SK-N-SH (cell line): ENCODE measurements at regions not wholly inside any gene's neighbourhood (a gene's known extent, or its start where the extent isn't known, plus 50 kb on each side); places are given as distances from the start of the nearest gene placed in this dataset.

Source experiments
- CTCF ChIA-PET: fragments of 300-600, 350-600 bp; formaldehyde crosslinking; extraction: SDS; loops from one replicate; lab custom pipeline; 2021; lab: Yijun Ruan, JAX
- POLR2A ChIA-PET: fragments of 350-600 bp; sonication (Branson Sonifier 250); formaldehyde crosslinking; extraction: SDS; loops from one replicate; lab custom pipeline; 2020; ENCODE audit warnings: antibody characterized with exemption, inconsistent platforms; lab: Yijun Ruan, JAX
- DNase-seq: peaks from one replicate; pipeline ENCODE4 v3.0.0; 2012
- H2AFZ ChIP-seq: fragments of 200-600 bp; sonication (generic); 2 replicates; pipeline ENCODE4 v1.8.1; 2016; ENCODE audit warnings: antibody characterized with exemption, mild to moderate bottlenecking, low read depth
- H3F3A ChIP-seq: fragments of 200-600 bp; sonication (generic); replicated peaks from 2 replicates; pipeline ENCODE3; 2016; ENCODE audit warnings: antibody characterized with exemption, mild to moderate bottlenecking; ENCODE audit not compliant: insufficient read depth
- H3K27ac ChIP-seq, 2 experiments: fragments of 200-500 bp in 1 of 2; fragments of 200-600 bp in 1 of 2; sonication (Bioruptor generic) in 1 of 2; sonication (generic), shearing (Covaris generic) in 1 of 2; 2 replicates each; pipeline versions ENCODE4 v1.5.1 to v1.6.1; 2014 to 2016; ENCODE audit warnings: low read depth in 2 of 2, inconsistent platforms in 1 of 2, low read length in 1 of 2, mild to moderate bottlenecking in 1 of 2, mixed read lengths in 1 of 2
- H3K27me3 ChIP-seq: fragments of 200-600 bp; sonication (generic), shearing (Covaris generic); 2 replicates; pipeline ENCODE4 v1.6.1; 2016; ENCODE audit warnings: mixed run types; ENCODE audit not compliant: insufficient read depth
- H3K36me3 ChIP-seq, 2 experiments: fragments of 200-500 bp in 1 of 2; fragments of 200-600 bp in 1 of 2; sonication (Bioruptor generic) in 1 of 2; sonication (generic) in 1 of 2; replicated peaks in 1 of 2; 2 replicates each; pipeline versions ENCODE3 to v1.5.1; 2014 to 2016; ENCODE audit warnings: low read length in 1 of 2, mild to moderate bottlenecking in 1 of 2; ENCODE audit not compliant: insufficient read depth in 2 of 2, control insufficient read depth in 1 of 2
- H3K4me1 ChIP-seq, 2 experiments: fragments of 200-500 bp in 1 of 2; fragments of 200-600 bp in 1 of 2; sonication (Bioruptor generic) in 1 of 2; sonication (generic), shearing (Covaris generic) in 1 of 2; 2 replicates each; pipeline versions ENCODE4 v1.5.1 to v1.6.1; 2014 to 2016; ENCODE audit warnings: low read depth in 1 of 2, low read length in 1 of 2, mixed run types in 1 of 2; ENCODE audit not compliant: insufficient read depth in 2 of 2, control insufficient read depth in 1 of 2
- H3K4me2 ChIP-seq: fragments of 200-600 bp; sonication (generic), shearing (Covaris generic); 2 replicates; pipeline ENCODE4 v1.6.1; 2017; ENCODE audit warnings: mixed run types
- H3K4me3 ChIP-seq, 2 experiments: fragments of 200-500 bp in 1 of 2; fragments of 200-600 bp in 1 of 2; sonication (Bioruptor generic) in 1 of 2; sonication (generic), shearing (Covaris generic) in 1 of 2; 2 replicates each; pipeline versions ENCODE4 v1.5.1 to v1.8.1; 2014 to 2016; ENCODE audit warnings: low read depth in 2 of 2, inconsistent platforms in 1 of 2, low read length in 1 of 2, mild to moderate bottlenecking in 1 of 2, mixed read lengths in 1 of 2, moderate library complexity in 1 of 2
- H3K79me2 ChIP-seq: fragments of 200-600 bp; sonication (generic); 2 replicates; pipeline ENCODE4 v1.8.1; 2017; ENCODE audit warnings: mild to moderate bottlenecking; ENCODE audit not compliant: insufficient read depth
- H3K9ac ChIP-seq: fragments of 200-600 bp; sonication (generic); 2 replicates; pipeline ENCODE4 v1.6.1; 2017; ENCODE audit warnings: mixed run types
- H3K9me2 ChIP-seq: fragments of 200-600 bp; sonication (generic); 2 replicates; pipeline ENCODE4 v1.6.1; 2017; ENCODE audit warnings: mixed run types
- H3K9me3 ChIP-seq: fragments of 200-600 bp; sonication (generic); 2 replicates; pipeline ENCODE4 v1.6.1; 2017; ENCODE audit warnings: mixed run types, mild to moderate bottlenecking, moderate library complexity
- H4K20me1 ChIP-seq: fragments of 200-600 bp; sonication (generic); 2 replicates; pipeline ENCODE4 v1.6.1; 2017; ENCODE audit warnings: mild to moderate bottlenecking, mixed run types; ENCODE audit not compliant: insufficient read depth
- CTCF ChIP-seq: fragments of 200-600 bp; sonication (generic); IDR thresholded peaks from 2 replicates; pipeline ENCODE4 v1.6.1; 2017; ENCODE audit warnings: antibody characterized with exemption, mild to moderate bottlenecking, moderate library complexity
- EP300 ChIP-seq, 2 experiments: IDR thresholded peaks; 2 replicates each; pipeline versions ENCODE4 v1.4.0 to v1.6.1; 2012; ENCODE audit warnings: borderline replicate concordance in 1 of 2, low read depth in 1 of 2, low read length in 1 of 2
- FOSL2 ChIP-seq: IDR thresholded peaks from 2 replicates; pipeline ENCODE4 v1.4.0; 2012; ENCODE audit warnings: low read depth, mild to moderate bottlenecking, moderate library complexity, borderline replicate concordance
- FOXJ3 ChIP-seq: sonication (generic); formaldehyde crosslinking; IDR thresholded peaks from 2 replicates; pipeline ENCODE4 v1.5.1; 2020; ENCODE audit warnings: mild to moderate bottlenecking, missing genetic modification reagents
- GABPA ChIP-seq: IDR thresholded peaks from 2 replicates; pipeline ENCODE4 v1.4.0; 2012; ENCODE audit warnings: low read depth, mild to moderate bottlenecking
- IRF3 ChIP-seq: fragments of 150-350 bp; IDR thresholded peaks from 2 replicates; pipeline ENCODE4 v1.6.1; 2016; ENCODE audit warnings: mild to moderate bottlenecking, low read depth, low read length
- JUND ChIP-seq: IDR thresholded peaks from 2 replicates; pipeline ENCODE4 v1.4.0; 2012
- MXI1 ChIP-seq: IDR thresholded peaks from 2 replicates; pipeline ENCODE4 v1.6.1; 2012; ENCODE audit warnings: mild to moderate bottlenecking, low read depth, low read length, improper control_type of control experiment
- NFIC ChIP-seq: IDR thresholded peaks from 2 replicates; pipeline ENCODE4 v1.4.0; 2012; ENCODE audit warnings: borderline replicate concordance
- RCOR1 ChIP-seq: fragments of 150-350 bp; IDR thresholded peaks from 2 replicates; pipeline ENCODE4 v1.6.1; 2017; ENCODE audit warnings: antibody characterized with exemption, low read length
- RFX5 ChIP-seq: IDR thresholded peaks from 2 replicates; pipeline ENCODE4 v1.6.1; 2012; ENCODE audit warnings: mild to moderate bottlenecking, improper control_type of control experiment, low read length
- RXRA ChIP-seq: IDR thresholded peaks from 2 replicates; pipeline ENCODE4 v1.4.0; 2012; ENCODE audit warnings: low read depth, mild to moderate bottlenecking, borderline replicate concordance
- SMC3 ChIP-seq: IDR thresholded peaks from 2 replicates; pipeline ENCODE4 v1.6.1; 2012; ENCODE audit warnings: low read depth, low read length, improper control_type of control experiment
- USF1 ChIP-seq: IDR thresholded peaks from 2 replicates; pipeline ENCODE4 v1.4.0; 2012; ENCODE audit warnings: low read depth, borderline replicate concordance
- WGBS: methylation state at CpG from one replicate; pipeline ENCODE4 v1.1.6; 2017; ENCODE audit warnings: low lambda C conversion rate; 5-methylcytosine and 5-hydroxymethylcytosine counted together
- TF ChIP-seq, protein P1 (sequence below): IDR thresholded peaks from 2 replicates; pipeline ENCODE4 v1.4.0; 2012; ENCODE audit warnings: low read depth, borderline replicate concordance

- no peaks in the 10 kb centered on the region for H3K79me2 ChIP-seq
- WGBS: 91% methylated on average over 2 of the region's 2 CpGs
These were observed 558.9 kb downstream of the PTPRC start for GRCh38 chr1:199197695-199198094.

More at GRCh38 chr1:199197695-199198094, 558.9 kb downstream of the PTPRC start:
- no peak for DNase-seq
- Histone ChIP-seq H4K20me1 (no peaks in the 10 kb centered on the region), H3K9me2 (no peaks in the 10 kb centered on the region), H3K9me3 (no peaks in the 10 kb centered on the region), H3K4me1 (no peaks in the 10 kb centered on the region; a peak in 1 of 4 replicates), H3F3A (no peaks in the 10 kb centered on the region), H3K27ac (no peak overlapping the region), H3K9ac (no peak overlapping the region), H3K36me3 (no peaks in the 10 kb centered on the region), H2AFZ (no peak overlapping the region), H3K4me2 (no peak overlapping the region), H3K4me3 (no peak overlapping the region), H3K27me3 (no peaks in the 10 kb centered on the region)
- POLR2A ChIA-PET: no interaction called here
- CTCF ChIA-PET: no interaction called here
- TF ChIP-seq FOSL2 (no peak), SMC3 (no peak), GABPA (no peak), RXRA (no peak), NFIC (no peak), FOXJ3 (CRISPR knock-in tag) (no peak), MXI1 (no peak), IRF3 (no peak), EP300 (IDR thresholded peaks at IDR 0.05; ENCODE audit: borderline replicate concordance in 1 of 2, low read depth in 1 of 2, low read length in 1 of 2) (no peak), CTCF (no peak), RCOR1 (no peak), RFX5 (no peak), JUND (no peak), USF1 (no peak)
- TF ChIP-seq, protein P1, sequence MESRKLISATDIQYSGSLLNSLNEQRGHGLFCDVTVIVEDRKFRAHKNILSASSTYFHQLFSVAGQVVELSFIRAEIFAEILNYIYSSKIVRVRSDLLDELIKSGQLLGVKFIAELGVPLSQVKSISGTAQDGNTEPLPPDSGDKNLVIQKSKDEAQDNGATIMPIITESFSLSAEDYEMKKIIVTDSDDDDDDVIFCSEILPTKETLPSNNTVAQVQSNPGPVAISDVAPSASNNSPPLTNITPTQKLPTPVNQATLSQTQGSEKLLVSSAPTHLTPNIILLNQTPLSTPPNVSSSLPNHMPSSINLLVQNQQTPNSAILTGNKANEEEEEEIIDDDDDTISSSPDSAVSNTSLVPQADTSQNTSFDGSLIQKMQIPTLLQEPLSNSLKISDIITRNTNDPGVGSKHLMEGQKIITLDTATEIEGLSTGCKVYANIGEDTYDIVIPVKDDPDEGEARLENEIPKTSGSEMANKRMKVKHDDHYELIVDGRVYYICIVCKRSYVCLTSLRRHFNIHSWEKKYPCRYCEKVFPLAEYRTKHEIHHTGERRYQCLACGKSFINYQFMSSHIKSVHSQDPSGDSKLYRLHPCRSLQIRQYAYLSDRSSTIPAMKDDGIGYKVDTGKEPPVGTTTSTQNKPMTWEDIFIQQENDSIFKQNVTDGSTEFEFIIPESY: no peak
